MM.1S (cell line): ENCODE measurements at regions not wholly inside any gene's neighbourhood (a gene's known extent, or its start where the extent isn't known, plus 50 kb on each side); places are given as distances from the start of the nearest gene placed in this dataset.

Experiments used
- EZH2 ChIP-seq: fragments of 300-600 bp; sonication (generic); optimal IDR thresholded peaks from 2 replicates; pipeline ENCODE3; 2017; ENCODE audit warnings: low read depth, mild to moderate bottlenecking, antibody characterized with exemption, low read length, mixed read lengths
- EZH2phosphoT487 ChIP-seq: fragments of 300-600 bp; sonication (generic); IDR thresholded peaks from 2 replicates; pipeline ENCODE4 v1.6.1; 2018; ENCODE audit warnings: antibody characterized with exemption, low read length
- TF ChIP-seq, protein P1 (sequence below): fragments of 300-600 bp; sonication (generic); IDR thresholded peaks from 2 replicates; pipeline ENCODE4 v1.5.1; 2016; ENCODE audit warnings: antibody characterized with exemption, low read length, mixed read lengths

DNA sequence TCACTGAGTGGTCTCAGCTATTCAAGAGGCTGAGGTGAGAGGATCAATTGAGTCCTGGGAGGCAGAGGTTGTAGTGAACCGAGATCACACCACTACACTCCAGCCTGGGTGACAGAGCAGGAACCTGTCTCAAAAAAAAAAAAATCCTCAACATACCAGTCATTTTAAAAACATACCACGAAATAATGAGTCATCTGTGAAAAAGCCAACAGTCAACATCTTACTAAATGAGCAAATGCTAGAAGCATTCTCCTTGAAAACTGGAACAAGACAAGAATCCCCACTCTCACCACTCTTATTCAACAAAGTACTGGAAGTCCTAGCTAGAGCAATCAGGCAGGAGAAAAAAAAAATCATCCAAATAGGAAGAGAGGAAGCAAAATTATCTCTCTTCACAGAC, 104.0 kb upstream of the ARHGEF9 start:
- TF ChIP-seq, protein P1, sequence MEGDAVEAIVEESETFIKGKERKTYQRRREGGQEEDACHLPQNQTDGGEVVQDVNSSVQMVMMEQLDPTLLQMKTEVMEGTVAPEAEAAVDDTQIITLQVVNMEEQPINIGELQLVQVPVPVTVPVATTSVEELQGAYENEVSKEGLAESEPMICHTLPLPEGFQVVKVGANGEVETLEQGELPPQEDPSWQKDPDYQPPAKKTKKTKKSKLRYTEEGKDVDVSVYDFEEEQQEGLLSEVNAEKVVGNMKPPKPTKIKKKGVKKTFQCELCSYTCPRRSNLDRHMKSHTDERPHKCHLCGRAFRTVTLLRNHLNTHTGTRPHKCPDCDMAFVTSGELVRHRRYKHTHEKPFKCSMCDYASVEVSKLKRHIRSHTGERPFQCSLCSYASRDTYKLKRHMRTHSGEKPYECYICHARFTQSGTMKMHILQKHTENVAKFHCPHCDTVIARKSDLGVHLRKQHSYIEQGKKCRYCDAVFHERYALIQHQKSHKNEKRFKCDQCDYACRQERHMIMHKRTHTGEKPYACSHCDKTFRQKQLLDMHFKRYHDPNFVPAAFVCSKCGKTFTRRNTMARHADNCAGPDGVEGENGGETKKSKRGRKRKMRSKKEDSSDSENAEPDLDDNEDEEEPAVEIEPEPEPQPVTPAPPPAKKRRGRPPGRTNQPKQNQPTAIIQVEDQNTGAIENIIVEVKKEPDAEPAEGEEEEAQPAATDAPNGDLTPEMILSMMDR: no peak
- TF ChIP-seq EZH2: no peak
- no peak for TF ChIP-seq EZH2phosphoT487
